WTC11 (cell line): ENCODE measurements at regions not wholly inside any gene's neighbourhood (a gene's known extent, or its start where the extent isn't known, plus 50 kb on each side); places are given as distances from the start of the nearest gene placed in this dataset.

Experiments
- AFF4 ChIP-seq: sonication (generic); formaldehyde crosslinking; IDR thresholded peaks from 2 replicates; pipeline ENCODE4 v1.8.1; 2023; ENCODE audit warnings: mild to moderate bottlenecking, missing genetic modification reagents, borderline replicate concordance
- CTCF ChIP-seq: fragments of 200-600 bp; IDR thresholded peaks from 2 replicates; pipeline ENCODE4 v1.8.0; 2022; ENCODE audit warnings: antibody characterized with exemption
- ELF4 ChIP-seq: sonication (generic); formaldehyde crosslinking; IDR thresholded peaks from 2 replicates; pipeline ENCODE4 v1.8.1; 2022; ENCODE audit warnings: low read depth, mild to moderate bottlenecking, moderate library complexity, missing genetic modification reagents
- MYBL2 ChIP-seq: sonication (generic); formaldehyde crosslinking; IDR thresholded peaks from 2 replicates; pipeline ENCODE4 v1.8.1; 2023; ENCODE audit warnings: mild to moderate bottlenecking, moderate library complexity, missing genetic modification reagents
- SP1 ChIP-seq: sonication (generic); formaldehyde crosslinking; conservative IDR thresholded peaks from 2 replicates; pipeline ENCODE4 v1.8.1; 2022; ENCODE audit warnings: missing genetic modification reagents
- TCF7 ChIP-seq: sonication (generic); formaldehyde crosslinking; IDR thresholded peaks from 2 replicates; pipeline ENCODE4 v1.8.0; 2022; ENCODE audit warnings: mild to moderate bottlenecking, low read depth, missing genetic modification reagents, moderate library complexity
- USF2 ChIP-seq: sonication (generic); formaldehyde crosslinking; IDR thresholded peaks from 2 replicates; pipeline ENCODE4 v1.8.1; 2023; ENCODE audit warnings: mild to moderate bottlenecking, missing genetic modification reagents, moderate library complexity
- ZNF671 ChIP-seq: fragments of 250-450 bp; sonication (Bioruptor Pico); IDR thresholded peaks from 2 replicates; pipeline ENCODE4 v1.8.0; 2021; ENCODE audit warnings: mild to moderate bottlenecking
- TF ChIP-seq, protein P1 (sequence below): sonication (generic); formaldehyde crosslinking; IDR thresholded peaks from 2 replicates; pipeline ENCODE4 v1.8.0; 2023; ENCODE audit warnings: mild to moderate bottlenecking, missing genetic modification reagents
- TF ChIP-seq, protein P2 (sequence below): sonication (generic); formaldehyde crosslinking; conservative IDR thresholded peaks from 2 replicates; pipeline ENCODE4 v1.8.1; 2023; ENCODE audit warnings: mild to moderate bottlenecking, low read depth, missing genetic modification reagents, moderate library complexity

- TF ChIP-seq, protein P1, sequence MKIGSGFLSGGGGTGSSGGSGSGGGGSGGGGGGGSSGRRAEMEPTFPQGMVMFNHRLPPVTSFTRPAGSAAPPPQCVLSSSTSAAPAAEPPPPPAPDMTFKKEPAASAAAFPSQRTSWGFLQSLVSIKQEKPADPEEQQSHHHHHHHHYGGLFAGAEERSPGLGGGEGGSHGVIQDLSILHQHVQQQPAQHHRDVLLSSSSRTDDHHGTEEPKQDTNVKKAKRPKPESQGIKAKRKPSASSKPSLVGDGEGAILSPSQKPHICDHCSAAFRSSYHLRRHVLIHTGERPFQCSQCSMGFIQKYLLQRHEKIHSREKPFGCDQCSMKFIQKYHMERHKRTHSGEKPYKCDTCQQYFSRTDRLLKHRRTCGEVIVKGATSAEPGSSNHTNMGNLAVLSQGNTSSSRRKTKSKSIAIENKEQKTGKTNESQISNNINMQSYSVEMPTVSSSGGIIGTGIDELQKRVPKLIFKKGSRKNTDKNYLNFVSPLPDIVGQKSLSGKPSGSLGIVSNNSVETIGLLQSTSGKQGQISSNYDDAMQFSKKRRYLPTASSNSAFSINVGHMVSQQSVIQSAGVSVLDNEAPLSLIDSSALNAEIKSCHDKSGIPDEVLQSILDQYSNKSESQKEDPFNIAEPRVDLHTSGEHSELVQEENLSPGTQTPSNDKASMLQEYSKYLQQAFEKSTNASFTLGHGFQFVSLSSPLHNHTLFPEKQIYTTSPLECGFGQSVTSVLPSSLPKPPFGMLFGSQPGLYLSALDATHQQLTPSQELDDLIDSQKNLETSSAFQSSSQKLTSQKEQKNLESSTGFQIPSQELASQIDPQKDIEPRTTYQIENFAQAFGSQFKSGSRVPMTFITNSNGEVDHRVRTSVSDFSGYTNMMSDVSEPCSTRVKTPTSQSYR = no peak
- TF ChIP-seq CTCF (no peak), TCF7 (CRISPR knock-in tag) (no peak), SP1 (CRISPR knock-in tag) (no peak), ZNF671 (CRISPR knock-in tag) (no peak), MYBL2 (CRISPR knock-in tag) (no peak), AFF4 (CRISPR knock-in tag) (no peak), USF2 (CRISPR knock-in tag) (no peak), ELF4 (CRISPR knock-in tag) (no peak)
- TF ChIP-seq, protein P2, sequence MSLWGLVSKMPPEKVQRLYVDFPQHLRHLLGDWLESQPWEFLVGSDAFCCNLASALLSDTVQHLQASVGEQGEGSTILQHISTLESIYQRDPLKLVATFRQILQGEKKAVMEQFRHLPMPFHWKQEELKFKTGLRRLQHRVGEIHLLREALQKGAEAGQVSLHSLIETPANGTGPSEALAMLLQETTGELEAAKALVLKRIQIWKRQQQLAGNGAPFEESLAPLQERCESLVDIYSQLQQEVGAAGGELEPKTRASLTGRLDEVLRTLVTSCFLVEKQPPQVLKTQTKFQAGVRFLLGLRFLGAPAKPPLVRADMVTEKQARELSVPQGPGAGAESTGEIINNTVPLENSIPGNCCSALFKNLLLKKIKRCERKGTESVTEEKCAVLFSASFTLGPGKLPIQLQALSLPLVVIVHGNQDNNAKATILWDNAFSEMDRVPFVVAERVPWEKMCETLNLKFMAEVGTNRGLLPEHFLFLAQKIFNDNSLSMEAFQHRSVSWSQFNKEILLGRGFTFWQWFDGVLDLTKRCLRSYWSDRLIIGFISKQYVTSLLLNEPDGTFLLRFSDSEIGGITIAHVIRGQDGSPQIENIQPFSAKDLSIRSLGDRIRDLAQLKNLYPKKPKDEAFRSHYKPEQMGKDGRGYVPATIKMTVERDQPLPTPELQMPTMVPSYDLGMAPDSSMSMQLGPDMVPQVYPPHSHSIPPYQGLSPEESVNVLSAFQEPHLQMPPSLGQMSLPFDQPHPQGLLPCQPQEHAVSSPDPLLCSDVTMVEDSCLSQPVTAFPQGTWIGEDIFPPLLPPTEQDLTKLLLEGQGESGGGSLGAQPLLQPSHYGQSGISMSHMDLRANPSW = no peak
Measured at GRCh38 chr10:78716043-78716660, 352.6 kb upstream of the ZMIZ1 start.
